HCT116 (cell line): ENCODE measurements at regions not wholly inside any gene's neighbourhood (a gene's known extent, or its start where the extent isn't known, plus 50 kb on each side); places are given as distances from the start of the nearest gene placed in this dataset.

Source experiments
- EZH2phosphoT487 ChIP-seq: fragments of 200-600 bp; IDR thresholded peaks from 2 replicates; pipeline ENCODE4 v1.6.1; 2018; ENCODE audit warnings: antibody characterized with exemption, borderline replicate concordance
- MAX ChIP-seq: IDR thresholded peaks from 2 replicates; pipeline ENCODE4 v1.6.1; 2012
- POLR2A ChIP-seq: IDR thresholded peaks from 2 replicates; pipeline ENCODE4 v1.7.0; 2011; ENCODE audit warnings: borderline replicate concordance; ENCODE audit not compliant: insufficient read depth, insufficient read length; ENCODE audit errors: extremely low read depth
- POLR2AphosphoS5 ChIP-seq: IDR thresholded peaks from 2 replicates; pipeline ENCODE4 v1.6.1; 2011; ENCODE audit warnings: mild to moderate bottlenecking, low read depth, low read length, moderate library complexity
- TF ChIP-seq, protein P1 (sequence below), 3 experiments: fragments of 200-600 bp in 1 of 3; sonication (generic) in 1 of 3; IDR thresholded peaks in 2 of 3; conservative IDR thresholded peaks in 1 of 3; 2 replicates each; pipeline ENCODE4 v1.5.1; 2012 to 2017; ENCODE audit warnings: low read depth in 2 of 3, low read length in 2 of 3, antibody characterized with exemption in 1 of 3, borderline replicate concordance in 1 of 3, control low read depth in 1 of 3, mild to moderate bottlenecking in 1 of 3, mixed read lengths in 1 of 3, mixed run types in 1 of 3, moderate library complexity in 1 of 3; ENCODE audit not compliant: insufficient read depth in 1 of 3

DNA sequence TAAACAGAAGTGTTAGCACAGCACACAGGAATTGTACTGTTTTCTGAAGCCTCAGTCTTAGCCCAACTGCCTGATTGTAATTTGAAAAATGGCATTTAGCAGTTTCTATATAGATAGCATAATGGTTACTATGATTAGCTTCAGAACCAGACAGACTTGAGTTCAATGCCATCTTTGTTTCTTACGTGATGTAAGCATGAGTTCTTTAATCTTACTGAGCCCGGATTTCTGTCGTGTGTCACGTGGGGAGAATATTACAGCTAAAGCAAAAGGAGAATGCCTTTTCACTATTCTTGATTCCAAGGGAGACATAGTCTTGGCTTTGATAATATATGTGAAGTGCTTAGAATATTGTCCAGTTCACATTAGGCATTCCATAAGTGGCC is 407.3 kb downstream of the STIM2 start:
- TF ChIP-seq POLR2A (no peak), MAX (no peak), POLR2AphosphoS5 (no peak), EZH2phosphoT487 (no peak)
- TF ChIP-seq, protein P1, sequence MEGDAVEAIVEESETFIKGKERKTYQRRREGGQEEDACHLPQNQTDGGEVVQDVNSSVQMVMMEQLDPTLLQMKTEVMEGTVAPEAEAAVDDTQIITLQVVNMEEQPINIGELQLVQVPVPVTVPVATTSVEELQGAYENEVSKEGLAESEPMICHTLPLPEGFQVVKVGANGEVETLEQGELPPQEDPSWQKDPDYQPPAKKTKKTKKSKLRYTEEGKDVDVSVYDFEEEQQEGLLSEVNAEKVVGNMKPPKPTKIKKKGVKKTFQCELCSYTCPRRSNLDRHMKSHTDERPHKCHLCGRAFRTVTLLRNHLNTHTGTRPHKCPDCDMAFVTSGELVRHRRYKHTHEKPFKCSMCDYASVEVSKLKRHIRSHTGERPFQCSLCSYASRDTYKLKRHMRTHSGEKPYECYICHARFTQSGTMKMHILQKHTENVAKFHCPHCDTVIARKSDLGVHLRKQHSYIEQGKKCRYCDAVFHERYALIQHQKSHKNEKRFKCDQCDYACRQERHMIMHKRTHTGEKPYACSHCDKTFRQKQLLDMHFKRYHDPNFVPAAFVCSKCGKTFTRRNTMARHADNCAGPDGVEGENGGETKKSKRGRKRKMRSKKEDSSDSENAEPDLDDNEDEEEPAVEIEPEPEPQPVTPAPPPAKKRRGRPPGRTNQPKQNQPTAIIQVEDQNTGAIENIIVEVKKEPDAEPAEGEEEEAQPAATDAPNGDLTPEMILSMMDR (IDR thresholded peaks at IDR 0.05 in 2 of 3, conservative IDR thresholded peaks at IDR 0.05 in 1 of 3; ENCODE audit: borderline replicate concordance in 1 of 3, insufficient read depth in 1 of 3, low read depth in 2 of 3, low read length in 2 of 3), result no peak
